DND-41 (cell line): ENCODE measurements at regions not wholly inside any gene's neighbourhood (a gene's known extent, or its start where the extent isn't known, plus 50 kb on each side); places are given as distances from the start of the nearest gene placed in this dataset.

Experiments used
- ATAC-seq: fragments of 200-7000 bp; cut with Tn5 transposase; 3 replicates; pipeline ENCODE4 v1.9.1; 2021; ENCODE audit warnings: low read depth; ENCODE audit not compliant: insufficient read depth
- DNase-seq: peaks from one replicate; pipeline ENCODE4 v3.0.0-alpha.2; 2020
- H2AFZ ChIP-seq: 2 replicates; pipeline ENCODE4 v1.6.0; 2012; ENCODE audit warnings: low read depth, low read length
- H3K27ac ChIP-seq: 2 replicates; pipeline ENCODE4 v1.5.1; 2012; ENCODE audit warnings: low read length, inconsistent platforms
- H3K27me3 ChIP-seq: fragments of 200-600 bp; sonication (generic); 2 replicates; pipeline ENCODE4 v1.6.0; 2012; ENCODE audit warnings: low read length, mild to moderate bottlenecking, inconsistent platforms; ENCODE audit not compliant: insufficient read depth, poor library complexity
- H3K36me3 ChIP-seq: 2 replicates; pipeline ENCODE4 v1.5.1; 2012; ENCODE audit warnings: low read length, inconsistent platforms; ENCODE audit not compliant: insufficient read depth
- H3K4me1 ChIP-seq: 2 replicates; pipeline ENCODE4 v1.5.1; 2012; ENCODE audit warnings: mild to moderate bottlenecking, low read length; ENCODE audit not compliant: insufficient read depth
- H3K4me2 ChIP-seq: 2 replicates; pipeline ENCODE4 v1.6.0; 2012; ENCODE audit warnings: mild to moderate bottlenecking, moderate library complexity, low read length, inconsistent platforms; ENCODE audit not compliant: insufficient read depth
- H3K4me3 ChIP-seq, 2 experiments: fragments of 200-600 bp in 1 of 2; shearing (Covaris generic) in 1 of 2; 2 replicates each; pipeline ENCODE4 v1.5.1; 2012 to 2016; ENCODE audit warnings: inconsistent platforms in 2 of 2, low read length in 2 of 2, mild to moderate bottlenecking in 2 of 2, low read depth in 1 of 2, moderate library complexity in 1 of 2
- H3K79me2 ChIP-seq: 2 replicates; pipeline ENCODE4 v1.6.0; 2012; ENCODE audit warnings: low read length, inconsistent platforms; ENCODE audit not compliant: insufficient read depth
- H3K9ac ChIP-seq: 2 replicates; pipeline ENCODE4 v1.6.0; 2012; ENCODE audit warnings: low read depth, mild to moderate bottlenecking, inconsistent platforms, low read length, moderate library complexity
- H3K9me3 ChIP-seq: 2 replicates; pipeline ENCODE4 v1.5.1; 2012; ENCODE audit warnings: low read length, moderate library complexity, mild to moderate bottlenecking, inconsistent platforms; ENCODE audit not compliant: insufficient read depth, severe bottlenecking
- H4K20me1 ChIP-seq: 2 replicates; pipeline ENCODE4 v1.6.0; 2012; ENCODE audit warnings: low read length; ENCODE audit not compliant: insufficient read depth
- EZH2 ChIP-seq: IDR thresholded peaks from 3 replicates; pipeline ENCODE4 v1.6.1; 2012; ENCODE audit warnings: borderline replicate concordance, low read depth, mild to moderate bottlenecking, moderate library complexity, low read length, inconsistent platforms; ENCODE audit not compliant: severe bottlenecking
- TF ChIP-seq, protein P1 (sequence below): IDR thresholded peaks from 2 replicates; pipeline ENCODE4 v1.5.1; 2012; ENCODE audit warnings: borderline replicate concordance, low read length, moderate library complexity, mild to moderate bottlenecking; ENCODE audit not compliant: poor library complexity, severe bottlenecking; ENCODE audit errors: extremely low read depth

DNA sequence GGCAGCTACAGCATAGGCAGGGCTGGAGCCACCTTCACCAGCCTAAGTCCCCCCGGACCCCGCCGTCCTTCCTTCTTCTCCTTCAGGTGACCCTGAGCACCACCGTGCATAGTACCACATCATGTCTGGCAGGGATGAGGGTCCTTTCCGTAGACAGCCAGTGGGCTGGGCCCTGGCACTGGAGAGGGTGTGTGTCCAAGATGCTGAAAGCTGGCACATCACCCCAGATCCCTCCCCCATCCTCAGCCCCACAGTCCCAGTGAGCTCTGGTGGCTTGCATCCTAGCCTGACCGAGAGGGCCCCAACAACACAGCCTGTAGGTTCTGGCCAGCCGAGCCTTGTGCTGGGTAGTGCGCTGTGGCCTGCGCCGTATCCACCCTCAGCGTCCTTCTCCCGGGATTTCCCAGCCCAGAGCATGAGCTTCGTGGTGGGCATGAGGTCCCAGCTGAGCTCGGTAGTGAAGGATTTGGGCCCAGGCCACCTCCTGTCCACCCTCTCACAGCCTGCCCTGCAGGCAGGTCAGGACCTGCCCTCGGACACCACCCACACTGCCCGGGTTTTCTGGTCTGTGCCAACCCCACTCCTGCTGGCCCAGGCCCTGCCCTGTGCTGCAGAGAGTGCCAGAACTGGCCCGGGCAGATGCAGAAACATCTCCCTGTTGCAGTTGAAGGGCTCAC, 1124.3 kb downstream of the BRD1 start:
- Histone ChIP-seq H4K20me1 (no peaks in the 10 kb centered on the region), H3K27ac (no peak overlapping the region), H3K79me2 (no peaks in the 10 kb centered on the region), H3K4me3 (no peak overlapping the region), H3K36me3 (no peaks in the 10 kb centered on the region), H3K9me3 (no peaks in the 10 kb centered on the region), H3K9ac (no peak overlapping the region), H3K4me2 (no peak overlapping the region), H3K27me3 (no peaks in the 10 kb centered on the region), H2AFZ (no peak overlapping the region), H3K4me1 (no peaks in the 10 kb centered on the region)
- TF ChIP-seq EZH2, result no peak
- TF ChIP-seq, protein P1, sequence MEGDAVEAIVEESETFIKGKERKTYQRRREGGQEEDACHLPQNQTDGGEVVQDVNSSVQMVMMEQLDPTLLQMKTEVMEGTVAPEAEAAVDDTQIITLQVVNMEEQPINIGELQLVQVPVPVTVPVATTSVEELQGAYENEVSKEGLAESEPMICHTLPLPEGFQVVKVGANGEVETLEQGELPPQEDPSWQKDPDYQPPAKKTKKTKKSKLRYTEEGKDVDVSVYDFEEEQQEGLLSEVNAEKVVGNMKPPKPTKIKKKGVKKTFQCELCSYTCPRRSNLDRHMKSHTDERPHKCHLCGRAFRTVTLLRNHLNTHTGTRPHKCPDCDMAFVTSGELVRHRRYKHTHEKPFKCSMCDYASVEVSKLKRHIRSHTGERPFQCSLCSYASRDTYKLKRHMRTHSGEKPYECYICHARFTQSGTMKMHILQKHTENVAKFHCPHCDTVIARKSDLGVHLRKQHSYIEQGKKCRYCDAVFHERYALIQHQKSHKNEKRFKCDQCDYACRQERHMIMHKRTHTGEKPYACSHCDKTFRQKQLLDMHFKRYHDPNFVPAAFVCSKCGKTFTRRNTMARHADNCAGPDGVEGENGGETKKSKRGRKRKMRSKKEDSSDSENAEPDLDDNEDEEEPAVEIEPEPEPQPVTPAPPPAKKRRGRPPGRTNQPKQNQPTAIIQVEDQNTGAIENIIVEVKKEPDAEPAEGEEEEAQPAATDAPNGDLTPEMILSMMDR, result no peak
- ATAC-seq (no peak), DNase-seq (no peak)

DNA sequence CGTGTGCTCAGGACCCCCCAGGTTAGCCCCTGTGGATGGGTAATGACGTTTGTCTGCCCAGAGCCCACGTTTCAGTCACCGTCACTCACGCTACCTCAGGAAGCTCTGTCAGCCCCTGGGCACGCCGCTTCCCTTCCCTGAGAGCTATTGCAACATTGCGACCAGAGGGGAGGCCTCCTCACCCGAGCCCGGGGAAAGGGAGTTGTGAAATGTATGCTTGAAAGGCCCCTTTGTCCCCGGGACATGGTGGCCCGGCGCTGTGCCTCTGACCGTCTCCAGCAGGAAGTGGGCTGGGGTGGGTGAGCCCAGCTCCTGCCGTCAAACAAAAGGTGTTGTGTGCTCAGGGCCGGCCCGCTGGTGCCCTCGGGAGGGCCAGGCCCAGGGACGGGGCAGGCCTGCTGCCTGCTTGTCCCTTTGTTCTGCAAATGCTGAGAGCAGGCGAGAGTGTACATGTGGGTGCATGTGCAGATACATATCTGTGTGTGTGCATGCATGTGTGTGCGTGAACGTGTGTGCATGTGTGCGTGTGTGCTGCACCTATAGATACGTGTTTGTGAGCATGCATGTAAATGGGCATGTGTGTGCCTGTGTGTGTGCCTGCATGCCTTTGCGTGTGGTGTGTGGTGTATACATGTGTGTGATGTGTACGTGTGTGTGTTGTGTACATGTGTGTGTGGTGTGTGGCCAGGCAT, 1125.0 kb downstream of the BRD1 start:
- Histone ChIP-seq H3K27ac (no peak overlapping the region), H3K27me3 (no peaks in the 10 kb centered on the region), H3K79me2 (no peaks in the 10 kb centered on the region), H3K36me3 (no peaks in the 10 kb centered on the region), H3K9ac (no peak overlapping the region), H3K4me3 (no peak overlapping the region), H3K9me3 (no peaks in the 10 kb centered on the region), H3K4me1 (no peaks in the 10 kb centered on the region), H4K20me1 (no peaks in the 10 kb centered on the region), H3K4me2 (no peak overlapping the region), H2AFZ (no peak overlapping the region)
- no peak for TF ChIP-seq EZH2
- TF ChIP-seq, protein P1, result no peak
- no peak for DNase-seq
- no peak for ATAC-seq

DNA sequence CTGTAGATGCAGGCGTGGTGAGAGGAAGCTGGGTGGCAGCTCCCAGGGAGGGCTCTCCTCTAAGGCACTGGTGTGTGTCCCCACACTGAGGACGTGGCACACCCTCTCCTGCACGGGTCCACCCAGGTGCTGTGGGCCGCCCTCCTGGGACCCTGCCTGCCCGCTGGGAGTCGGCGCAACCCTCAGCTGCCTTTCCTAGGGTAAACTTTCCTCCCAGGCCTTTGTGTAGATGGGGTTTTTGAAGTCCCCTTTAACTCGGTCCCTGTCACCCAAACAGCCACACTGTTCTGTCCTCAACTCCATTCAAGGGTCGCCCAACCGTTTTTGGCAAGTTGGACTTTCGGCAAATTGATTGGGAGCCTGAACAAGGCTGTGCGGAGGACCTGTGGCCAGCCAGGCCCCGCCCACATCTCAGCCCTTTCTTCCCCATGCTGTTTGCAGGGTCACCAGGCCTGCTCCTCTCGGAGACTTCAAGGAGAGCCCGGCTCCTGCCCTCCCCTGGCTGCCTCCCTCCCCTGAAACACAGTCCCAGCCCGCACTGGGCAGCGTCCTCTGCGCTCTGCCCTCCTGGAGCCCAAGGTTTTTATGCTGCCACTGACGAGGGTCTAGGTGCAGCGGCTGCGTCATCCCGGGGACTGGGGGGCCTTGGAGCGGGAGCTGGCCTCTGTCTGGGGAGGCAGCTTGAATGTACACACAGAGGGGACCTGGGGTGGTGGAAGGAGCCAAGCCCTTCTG, 1126.2 kb downstream of the BRD1 start:
- H3K9ac ChIP-seq, result no peak overlapping the region
- TF ChIP-seq, protein P1, result no peak
- no peak for TF ChIP-seq EZH2
- H3K4me1 ChIP-seq, result no peaks in the 10 kb centered on the region
- no peaks in the 10 kb centered on the region for H3K9me3 ChIP-seq
- no peak for DNase-seq
- no peak overlapping the region for H3K27ac ChIP-seq
- no peaks in the 10 kb centered on the region for H4K20me1 ChIP-seq
- no peaks in the 10 kb centered on the region for H3K36me3 ChIP-seq
- H3K79me2 ChIP-seq, result no peaks in the 10 kb centered on the region
- H3K27me3 ChIP-seq, result no peaks in the 10 kb centered on the region
- H2AFZ ChIP-seq, result no peak overlapping the region
- no peak overlapping the region for H3K4me3 ChIP-seq
- no peak for ATAC-seq
- no peak overlapping the region for H3K4me2 ChIP-seq
